ENCODE measurements at regions not wholly inside any gene's neighbourhood (a gene's known extent, or its start where the extent isn't known, plus 50 kb on each side); places are given as distances from the start of the nearest gene placed in this dataset.

GRCh38 chrX:121160987-121161386 is 113.6 kb downstream of the GLUD2 start:
- Histone ChIP-seq H3K27ac (ENCODE audit: extremely low read depth, low read depth, low read length) (peak overlapping the region; percentile 78), H4K20me1 (replicated peaks; ENCODE audit: control insufficient read depth, insufficient read depth, low read length) (no peaks in the 10 kb centered on the region), H3K4me3 (no peak overlapping the region), H3K4me2 (ENCODE audit: insufficient read depth, low read length) (peak overlapping the region; percentile 48; the same call in 1 of the 2 replicates), H3K27me3 (ENCODE audit: control insufficient read depth in 2 of 2, insufficient read depth in 2 of 2, low read length in 2 of 2) (no peaks in the 10 kb centered on the region), H3K9ac (ENCODE audit: insufficient read depth in 1 of 2, low read depth in 2 of 2, low read length in 2 of 2) (peak overlapping the region in 1 of 2 experiments; percentile 57; a peak in 2 of 4 replicates), H3K9me3 (replicated peaks; ENCODE audit: control insufficient read depth, insufficient read depth, low read depth, low read length) (peaks cover 3% of the 10 kb centered on the region; the same call in 1 of the 2 replicates), H3K79me2 (ENCODE audit: control insufficient read depth, insufficient read depth, low read length) (no peaks in the 10 kb centered on the region), H3K36me3 (ENCODE audit: control insufficient read depth, insufficient read depth, low read length) (no peaks in the 10 kb centered on the region), H3K9me1 (ENCODE audit: control insufficient read depth, insufficient read depth, low read length) (no peaks in the 10 kb centered on the region), H3K4me1 (replicated peaks in 1 of 2; ENCODE audit: control insufficient read depth in 2 of 2, insufficient read depth in 2 of 2, low read length in 2 of 2) (peaks cover 4 to 23% of the 10 kb centered on the region in 2 experiments; a peak in 4 of 5 replicates), H2AFZ (ENCODE audit: low read depth, low read length) (peak overlapping the region; percentile 85)
- ChIA-PET POLR2A (no interaction called here), CTCF (ENCODE audit: low intra/inter-chr PET ratio) (no interaction called here)
- intact Hi-C loops (cut with micrococcal nuclease) (loop anchor here (1.0 kb wide), 1 partner anchor 30 kb away; no protein-coding TSS in a partner anchor), in situ Hi-C loops (cut with MboI) (no loop called here)
- BruUV-seq (replicated peaks): no TSS peak
- ATAC-seq (peak; percentile 73), FAIRE-seq (peak; percentile 61), DNase-seq (ENCODE audit: extremely low read depth in 1 of 4, low spot score in 3 of 4) (peak; percentile 9 to 40 (median 11))
- 0% methylated on average over 2 of the region's 4 CpGs for WGBS (ENCODE audit: insufficient coverage, low coverage, missing lambda C conversion rate)
- TF ChIP-seq ZNF324 (CRISPR knock-in tag; IDR thresholded peaks at IDR 0.05) (no peak), CEBPB (tag; IDR thresholded peaks at IDR 0.05) (peak; percentile 26; the same call in 1 of the 2 replicates), POLR2AphosphoS2 (IDR thresholded peaks at IDR 0.05; ENCODE audit: low read length) (no peak), PHB2 (IDR thresholded peaks at IDR 0.05; ENCODE audit: low read depth) (no peak), ZNF77 (CRISPR knock-in tag; IDR thresholded peaks at IDR 0.05) (no peak), NR2F6 (CRISPR knock-in tag; IDR thresholded peaks at IDR 0.05) (no peak), SIN3A (IDR thresholded peaks at IDR 0.05; ENCODE audit: borderline replicate concordance in 2 of 2, control insufficient read depth in 1 of 2, low read depth in 2 of 2, low read length in 2 of 2) (no peak), ZSCAN32 (CRISPR knock-in tag; IDR thresholded peaks at IDR 0.05) (peak; percentile 66; the same call in 1 of the 2 replicates), POLR2H (tag; IDR thresholded peaks at IDR 0.05; ENCODE audit: low read depth) (peak; percentile 46), ERF (CRISPR knock-in tag; IDR thresholded peaks at IDR 0.05) (no peak)
- TF ChIP-seq, protein P1, sequence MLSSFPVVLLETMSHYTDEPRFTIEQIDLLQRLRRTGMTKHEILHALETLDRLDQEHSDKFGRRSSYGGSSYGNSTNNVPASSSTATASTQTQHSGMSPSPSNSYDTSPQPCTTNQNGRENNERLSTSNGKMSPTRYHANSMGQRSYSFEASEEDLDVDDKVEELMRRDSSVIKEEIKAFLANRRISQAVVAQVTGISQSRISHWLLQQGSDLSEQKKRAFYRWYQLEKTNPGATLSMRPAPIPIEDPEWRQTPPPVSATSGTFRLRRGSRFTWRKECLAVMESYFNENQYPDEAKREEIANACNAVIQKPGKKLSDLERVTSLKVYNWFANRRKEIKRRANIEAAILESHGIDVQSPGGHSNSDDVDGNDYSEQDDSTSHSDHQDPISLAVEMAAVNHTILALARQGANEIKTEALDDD (IDR thresholded peaks at IDR 0.05): peak; percentile 58; the same call in 1 of the 2 replicates
- TF ChIP-seq, protein P2, sequence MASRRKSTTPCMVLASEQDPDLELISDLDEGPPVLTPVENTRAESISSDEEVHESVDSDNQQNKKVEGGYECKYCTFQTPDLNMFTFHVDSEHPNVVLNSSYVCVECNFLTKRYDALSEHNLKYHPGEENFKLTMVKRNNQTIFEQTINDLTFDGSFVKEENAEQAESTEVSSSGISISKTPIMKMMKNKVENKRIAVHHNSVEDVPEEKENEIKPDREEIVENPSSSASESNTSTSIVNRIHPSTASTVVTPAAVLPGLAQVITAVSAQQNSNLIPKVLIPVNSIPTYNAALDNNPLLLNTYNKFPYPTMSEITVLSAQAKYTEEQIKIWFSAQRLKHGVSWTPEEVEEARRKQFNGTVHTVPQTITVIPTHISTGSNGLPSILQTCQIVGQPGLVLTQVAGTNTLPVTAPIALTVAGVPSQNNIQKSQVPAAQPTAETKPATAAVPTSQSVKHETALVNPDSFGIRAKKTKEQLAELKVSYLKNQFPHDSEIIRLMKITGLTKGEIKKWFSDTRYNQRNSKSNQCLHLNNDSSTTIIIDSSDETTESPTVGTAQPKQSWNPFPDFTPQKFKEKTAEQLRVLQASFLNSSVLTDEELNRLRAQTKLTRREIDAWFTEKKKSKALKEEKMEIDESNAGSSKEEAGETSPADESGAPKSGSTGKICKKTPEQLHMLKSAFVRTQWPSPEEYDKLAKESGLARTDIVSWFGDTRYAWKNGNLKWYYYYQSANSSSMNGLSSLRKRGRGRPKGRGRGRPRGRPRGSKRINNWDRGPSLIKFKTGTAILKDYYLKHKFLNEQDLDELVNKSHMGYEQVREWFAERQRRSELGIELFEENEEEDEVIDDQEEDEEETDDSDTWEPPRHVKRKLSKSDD (conservative IDR thresholded peaks at IDR 0.05; ENCODE audit: low read length): no peak
- TF ChIP-seq, protein P3, sequence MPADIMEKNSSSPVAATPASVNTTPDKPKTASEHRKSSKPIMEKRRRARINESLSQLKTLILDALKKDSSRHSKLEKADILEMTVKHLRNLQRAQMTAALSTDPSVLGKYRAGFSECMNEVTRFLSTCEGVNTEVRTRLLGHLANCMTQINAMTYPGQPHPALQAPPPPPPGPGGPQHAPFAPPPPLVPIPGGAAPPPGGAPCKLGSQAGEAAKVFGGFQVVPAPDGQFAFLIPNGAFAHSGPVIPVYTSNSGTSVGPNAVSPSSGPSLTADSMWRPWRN (IDR thresholded peaks at IDR 0.05; ENCODE audit: low read depth): no peak
- TF ChIP-seq, protein P4, sequence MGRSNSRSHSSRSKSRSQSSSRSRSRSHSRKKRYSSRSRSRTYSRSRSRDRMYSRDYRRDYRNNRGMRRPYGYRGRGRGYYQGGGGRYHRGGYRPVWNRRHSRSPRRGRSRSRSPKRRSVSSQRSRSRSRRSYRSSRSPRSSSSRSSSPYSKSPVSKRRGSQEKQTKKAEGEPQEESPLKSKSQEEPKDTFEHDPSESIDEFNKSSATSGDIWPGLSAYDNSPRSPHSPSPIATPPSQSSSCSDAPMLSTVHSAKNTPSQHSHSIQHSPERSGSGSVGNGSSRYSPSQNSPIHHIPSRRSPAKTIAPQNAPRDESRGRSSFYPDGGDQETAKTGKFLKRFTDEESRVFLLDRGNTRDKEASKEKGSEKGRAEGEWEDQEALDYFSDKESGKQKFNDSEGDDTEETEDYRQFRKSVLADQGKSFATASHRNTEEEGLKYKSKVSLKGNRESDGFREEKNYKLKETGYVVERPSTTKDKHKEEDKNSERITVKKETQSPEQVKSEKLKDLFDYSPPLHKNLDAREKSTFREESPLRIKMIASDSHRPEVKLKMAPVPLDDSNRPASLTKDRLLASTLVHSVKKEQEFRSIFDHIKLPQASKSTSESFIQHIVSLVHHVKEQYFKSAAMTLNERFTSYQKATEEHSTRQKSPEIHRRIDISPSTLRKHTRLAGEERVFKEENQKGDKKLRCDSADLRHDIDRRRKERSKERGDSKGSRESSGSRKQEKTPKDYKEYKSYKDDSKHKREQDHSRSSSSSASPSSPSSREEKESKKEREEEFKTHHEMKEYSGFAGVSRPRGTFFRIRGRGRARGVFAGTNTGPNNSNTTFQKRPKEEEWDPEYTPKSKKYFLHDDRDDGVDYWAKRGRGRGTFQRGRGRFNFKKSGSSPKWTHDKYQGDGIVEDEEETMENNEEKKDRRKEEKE (IDR thresholded peaks at IDR 0.05; ENCODE audit: borderline replicate concordance in 1 of 2, control insufficient read depth in 1 of 2, low read depth in 2 of 2, low read length in 1 of 2): no peak

All from K562 (cell line).